22Rv1 (cell line): ENCODE measurements at regions not wholly inside any gene's neighbourhood (a gene's known extent, or its start where the extent isn't known, plus 50 kb on each side); places are given as distances from the start of the nearest gene placed in this dataset.

ENCODE experiments used
- ZFX ChIP-seq: fragments of 450-650 bp; IDR thresholded peaks from 2 replicates; pipeline ENCODE4 v1.6.1; 2017; ENCODE audit warnings: antibody characterized with exemption, borderline replicate concordance
- TF ChIP-seq, protein P1 (sequence below): fragments of 450-650 bp; IDR thresholded peaks from 2 replicates; pipeline ENCODE4 v1.5.1; 2017; ENCODE audit warnings: mild to moderate bottlenecking

DNA sequence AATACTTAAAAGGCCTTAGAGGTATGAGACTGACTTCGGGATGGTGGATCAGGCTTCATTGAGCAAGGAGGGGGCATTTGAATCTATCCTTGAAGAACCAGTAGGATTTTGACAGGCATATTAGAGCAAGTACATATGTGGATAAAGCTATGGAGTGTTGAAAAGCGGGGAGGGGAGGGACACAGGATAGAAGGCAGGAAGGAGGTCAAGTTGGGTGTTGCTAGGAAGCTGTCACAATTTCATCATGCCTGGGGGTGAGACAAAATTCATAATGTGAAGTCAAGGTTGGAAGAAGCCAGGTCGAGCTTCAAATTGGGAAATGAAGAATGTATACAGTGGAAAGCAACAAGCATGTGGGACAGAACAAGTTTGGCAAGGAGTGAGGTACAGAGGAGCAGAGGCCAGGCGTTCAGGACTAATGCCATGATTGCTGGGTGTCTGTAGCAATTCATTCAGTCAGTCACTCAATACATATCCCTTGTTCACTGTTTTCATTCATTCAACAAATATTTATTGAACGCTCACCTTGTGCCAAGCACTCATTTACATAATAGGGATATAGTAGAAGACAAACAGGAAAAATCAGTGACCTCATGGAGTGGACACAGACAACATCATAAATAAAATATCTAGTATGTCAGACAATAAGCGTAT lies 58.3 kb upstream of the LTA4H start:
- TF ChIP-seq, protein P1, sequence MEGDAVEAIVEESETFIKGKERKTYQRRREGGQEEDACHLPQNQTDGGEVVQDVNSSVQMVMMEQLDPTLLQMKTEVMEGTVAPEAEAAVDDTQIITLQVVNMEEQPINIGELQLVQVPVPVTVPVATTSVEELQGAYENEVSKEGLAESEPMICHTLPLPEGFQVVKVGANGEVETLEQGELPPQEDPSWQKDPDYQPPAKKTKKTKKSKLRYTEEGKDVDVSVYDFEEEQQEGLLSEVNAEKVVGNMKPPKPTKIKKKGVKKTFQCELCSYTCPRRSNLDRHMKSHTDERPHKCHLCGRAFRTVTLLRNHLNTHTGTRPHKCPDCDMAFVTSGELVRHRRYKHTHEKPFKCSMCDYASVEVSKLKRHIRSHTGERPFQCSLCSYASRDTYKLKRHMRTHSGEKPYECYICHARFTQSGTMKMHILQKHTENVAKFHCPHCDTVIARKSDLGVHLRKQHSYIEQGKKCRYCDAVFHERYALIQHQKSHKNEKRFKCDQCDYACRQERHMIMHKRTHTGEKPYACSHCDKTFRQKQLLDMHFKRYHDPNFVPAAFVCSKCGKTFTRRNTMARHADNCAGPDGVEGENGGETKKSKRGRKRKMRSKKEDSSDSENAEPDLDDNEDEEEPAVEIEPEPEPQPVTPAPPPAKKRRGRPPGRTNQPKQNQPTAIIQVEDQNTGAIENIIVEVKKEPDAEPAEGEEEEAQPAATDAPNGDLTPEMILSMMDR, result no peak
- TF ChIP-seq ZFX, result no peak
